ENCODE measurements at regions not wholly inside any gene's neighbourhood (a gene's known extent, or its start where the extent isn't known, plus 50 kb on each side); places are given as distances from the start of the nearest gene placed in this dataset.

GRCh38 chr12:93197067-93197593 is 180.6 kb upstream of the NUDT4 start:
- Histone ChIP-seq H3K9me3 (ENCODE audit: control insufficient read depth, low read length) (no peaks in the 10 kb centered on the region), H3K36me3 (ENCODE audit: control insufficient read depth, insufficient read depth, low read length) (no peaks in the 10 kb centered on the region), H3K79me2 (no peaks in the 10 kb centered on the region), H3K27ac (no peak overlapping the region), H2AFZ (no peak overlapping the region), H3K9ac (no peak overlapping the region), H3K27me3 (ENCODE audit: control insufficient read depth, insufficient read depth, low read length) (no peaks in the 10 kb centered on the region), H3K4me1 (peaks cover 3% of the 10 kb centered on the region), H3K4me2 (ENCODE audit: low read length) (no peak overlapping the region), H3K4me3 (ENCODE audit: low read depth, low read length) (no peak overlapping the region)
- TF ChIP-seq CTCF (IDR thresholded peaks at IDR 0.05): no peak

GRCh38 chr12:93198086-93198485 is 179.6 kb upstream of the NUDT4 start:
- Histone ChIP-seq H3K9ac (no peak overlapping the region), H3K36me3 (ENCODE audit: control insufficient read depth, insufficient read depth, low read length) (no peaks in the 10 kb centered on the region), H3K4me1 (peaks cover 3% of the 10 kb centered on the region), H3K4me2 (ENCODE audit: low read length) (no peak overlapping the region), H2AFZ (no peak overlapping the region), H3K27me3 (ENCODE audit: control insufficient read depth, insufficient read depth, low read length) (no peaks in the 10 kb centered on the region), H3K9me3 (ENCODE audit: control insufficient read depth, low read length) (no peaks in the 10 kb centered on the region), H3K27ac (no peak overlapping the region), H3K4me3 (ENCODE audit: low read depth, low read length) (no peak overlapping the region), H3K79me2 (no peaks in the 10 kb centered on the region)
- TF ChIP-seq CTCF (IDR thresholded peaks at IDR 0.05): no peak

GRCh38 chr12:93199831-93200236 is 177.9 kb upstream of the NUDT4 start:
- Histone ChIP-seq H3K27me3 (ENCODE audit: control insufficient read depth, insufficient read depth, low read length) (no peaks in the 10 kb centered on the region), H3K9ac (no peak overlapping the region), H3K4me3 (ENCODE audit: low read depth, low read length) (no peak overlapping the region), H3K36me3 (ENCODE audit: control insufficient read depth, insufficient read depth, low read length) (no peaks in the 10 kb centered on the region), H3K27ac (no peak overlapping the region), H3K4me2 (ENCODE audit: low read length) (no peak overlapping the region), H2AFZ (no peak overlapping the region), H3K9me3 (ENCODE audit: control insufficient read depth, low read length) (no peaks in the 10 kb centered on the region), H3K79me2 (no peaks in the 10 kb centered on the region), H3K4me1 (peaks cover 3% of the 10 kb centered on the region)
- TF ChIP-seq CTCF (IDR thresholded peaks at IDR 0.05): no peak

- H3K4me1 ChIP-seq: peaks cover 3% of the 10 kb centered on the region
- H3K27ac ChIP-seq: no peak overlapping the region
- H3K4me3 ChIP-seq (ENCODE audit: low read depth, low read length): no peak overlapping the region
- H3K27me3 ChIP-seq (ENCODE audit: control insufficient read depth, insufficient read depth, low read length): no peaks in the 10 kb centered on the region
- H3K79me2 ChIP-seq: no peaks in the 10 kb centered on the region
- no peaks in the 10 kb centered on the region for H3K36me3 ChIP-seq (ENCODE audit: control insufficient read depth, insufficient read depth, low read length)
- no peaks in the 10 kb centered on the region for H3K9me3 ChIP-seq (ENCODE audit: control insufficient read depth, low read length)
- no peak for TF ChIP-seq CTCF (IDR thresholded peaks at IDR 0.05)
- H3K9ac ChIP-seq: no peak overlapping the region
- H2AFZ ChIP-seq: no peak overlapping the region
- H3K4me2 ChIP-seq (ENCODE audit: low read length): no peak overlapping the region
Observed at GRCh38 chr12:93200291-93200917, 177.3 kb upstream of the NUDT4 start.

GRCh38 chr12:93201990-93202389 is 175.7 kb upstream of the NUDT4 start:
- Histone ChIP-seq H3K4me1 (peaks cover 3% of the 10 kb centered on the region), H3K4me3 (ENCODE audit: low read depth, low read length) (no peak overlapping the region), H3K79me2 (no peaks in the 10 kb centered on the region), H3K9me3 (ENCODE audit: control insufficient read depth, low read length) (no peaks in the 10 kb centered on the region), H3K4me2 (ENCODE audit: low read length) (no peak overlapping the region), H2AFZ (no peak overlapping the region), H3K27ac (no peak overlapping the region), H3K36me3 (ENCODE audit: control insufficient read depth, insufficient read depth, low read length) (no peaks in the 10 kb centered on the region), H3K9ac (no peak overlapping the region), H3K27me3 (ENCODE audit: control insufficient read depth, insufficient read depth, low read length) (no peaks in the 10 kb centered on the region)
- no peak for TF ChIP-seq CTCF (IDR thresholded peaks at IDR 0.05)
